PFSK-1 (cell line): ENCODE measurements at regions not wholly inside any gene's neighbourhood (a gene's known extent, or its start where the extent isn't known, plus 50 kb on each side); places are given as distances from the start of the nearest gene placed in this dataset.

Source experiments
- POLR2AphosphoS5 ChIP-seq: IDR thresholded peaks from 2 replicates; pipeline ENCODE4 v1.6.1; 2012; ENCODE audit warnings: low read depth, mild to moderate bottlenecking, control low read depth, low read length, moderate library complexity
- TAF1 ChIP-seq: IDR thresholded peaks from 2 replicates; pipeline ENCODE4 v1.6.1; 2012; ENCODE audit warnings: low read length, control low read depth, borderline replicate concordance; ENCODE audit not compliant: insufficient read depth
- TF ChIP-seq, protein P1 (sequence below), 2 experiments: IDR thresholded peaks; 2 replicates each; pipeline versions ENCODE4 v1.6.1 to v1.8.0; 2011 to 2012; ENCODE audit warnings: low read depth in 2 of 2, low read length in 2 of 2, control low read depth in 1 of 2, inconsistent platforms in 1 of 2, mild to moderate bottlenecking in 1 of 2, moderate library complexity in 1 of 2; ENCODE audit not compliant: insufficient read depth in 1 of 2

DNA sequence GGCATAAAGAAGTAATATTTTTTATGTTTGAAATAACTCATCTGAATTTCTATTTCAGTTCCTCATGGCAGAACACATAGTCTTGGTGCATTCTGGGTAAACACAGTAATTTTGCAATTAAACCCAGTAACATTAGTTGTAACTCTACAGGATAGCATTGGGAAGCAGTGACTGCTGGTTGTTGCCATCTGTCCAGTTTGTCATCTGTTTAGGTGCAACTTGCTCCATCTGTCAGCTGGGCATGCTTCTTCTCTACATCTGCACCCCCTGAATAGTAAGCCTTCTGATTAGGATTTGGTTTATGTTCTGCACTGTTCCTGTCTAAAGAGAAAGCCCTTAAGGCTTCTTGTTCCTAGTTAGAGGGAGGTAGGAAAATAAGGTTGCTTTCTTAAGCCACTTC is 63.5 kb upstream of the CSNK1A1L start:
- TF ChIP-seq, protein P1, sequence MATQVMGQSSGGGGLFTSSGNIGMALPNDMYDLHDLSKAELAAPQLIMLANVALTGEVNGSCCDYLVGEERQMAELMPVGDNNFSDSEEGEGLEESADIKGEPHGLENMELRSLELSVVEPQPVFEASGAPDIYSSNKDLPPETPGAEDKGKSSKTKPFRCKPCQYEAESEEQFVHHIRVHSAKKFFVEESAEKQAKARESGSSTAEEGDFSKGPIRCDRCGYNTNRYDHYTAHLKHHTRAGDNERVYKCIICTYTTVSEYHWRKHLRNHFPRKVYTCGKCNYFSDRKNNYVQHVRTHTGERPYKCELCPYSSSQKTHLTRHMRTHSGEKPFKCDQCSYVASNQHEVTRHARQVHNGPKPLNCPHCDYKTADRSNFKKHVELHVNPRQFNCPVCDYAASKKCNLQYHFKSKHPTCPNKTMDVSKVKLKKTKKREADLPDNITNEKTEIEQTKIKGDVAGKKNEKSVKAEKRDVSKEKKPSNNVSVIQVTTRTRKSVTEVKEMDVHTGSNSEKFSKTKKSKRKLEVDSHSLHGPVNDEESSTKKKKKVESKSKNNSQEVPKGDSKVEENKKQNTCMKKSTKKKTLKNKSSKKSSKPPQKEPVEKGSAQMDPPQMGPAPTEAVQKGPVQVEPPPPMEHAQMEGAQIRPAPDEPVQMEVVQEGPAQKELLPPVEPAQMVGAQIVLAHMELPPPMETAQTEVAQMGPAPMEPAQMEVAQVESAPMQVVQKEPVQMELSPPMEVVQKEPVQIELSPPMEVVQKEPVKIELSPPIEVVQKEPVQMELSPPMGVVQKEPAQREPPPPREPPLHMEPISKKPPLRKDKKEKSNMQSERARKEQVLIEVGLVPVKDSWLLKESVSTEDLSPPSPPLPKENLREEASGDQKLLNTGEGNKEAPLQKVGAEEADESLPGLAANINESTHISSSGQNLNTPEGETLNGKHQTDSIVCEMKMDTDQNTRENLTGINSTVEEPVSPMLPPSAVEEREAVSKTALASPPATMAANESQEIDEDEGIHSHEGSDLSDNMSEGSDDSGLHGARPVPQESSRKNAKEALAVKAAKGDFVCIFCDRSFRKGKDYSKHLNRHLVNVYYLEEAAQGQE (IDR thresholded peaks at IDR 0.05; ENCODE audit: insufficient read depth in 1 of 2, low read depth in 2 of 2, low read length in 2 of 2) = no peak
- TF ChIP-seq TAF1 = no peak
- TF ChIP-seq POLR2AphosphoS5 = no peak
